ENCODE measurements at regions not wholly inside any gene's neighbourhood (a gene's known extent, or its start where the extent isn't known, plus 50 kb on each side); places are given as distances from the start of the nearest gene placed in this dataset.

GRCh38 chr11:130729678-130730300, 186.5 kb downstream of the SNX19 start:
- no peak for DNase-seq (ENCODE audit: low read depth)

GRCh38 chr11:130731401-130731800, 184.9 kb downstream of the SNX19 start:
- DNase-seq (ENCODE audit: low read depth), result no peak

- no peak for DNase-seq (ENCODE audit: low read depth)
These were observed 183.8 kb downstream of the SNX19 start for GRCh38 chr11:130732476-130732875.

- DNase-seq (ENCODE audit: low read depth), result peak; percentile 18
These were observed 179.0 kb downstream of the SNX19 start for GRCh38 chr11:130737041-130737830.

GRCh38 chr11:130737866-130738431, 178.3 kb downstream of the SNX19 start:
- no peak for DNase-seq (ENCODE audit: low read depth)

GRCh38 chr11:130738611-130739010, 177.7 kb downstream of the SNX19 start:
- DNase-seq (ENCODE audit: low read depth), result no peak

- no peak for DNase-seq (ENCODE audit: low read depth)
These were observed 175.5 kb downstream of the SNX19 start for GRCh38 chr11:130740819-130741218.

- no peak for DNase-seq (ENCODE audit: low read depth)
These were observed 171.5 kb downstream of the SNX19 start for GRCh38 chr11:130744794-130745193.

- no peak for DNase-seq (ENCODE audit: low read depth)
These were observed 167.1 kb downstream of the SNX19 start for GRCh38 chr11:130749216-130749615.

- DNase-seq (ENCODE audit: low read depth), result no peak
These were observed 155.7 kb downstream of the SNX19 start for GRCh38 chr11:130760515-130761125.

GRCh38 chr11:130761560-130762220, 154.6 kb downstream of the SNX19 start:
- no peak for DNase-seq (ENCODE audit: low read depth)

GRCh38 chr11:130762638-130763037, 153.6 kb downstream of the SNX19 start:
- no peak for DNase-seq (ENCODE audit: low read depth)

- DNase-seq (ENCODE audit: low read depth), result no peak
These were observed 152.9 kb downstream of the SNX19 start for GRCh38 chr11:130763087-130763980.

- DNase-seq (ENCODE audit: low read depth), result no peak
These were observed 150.9 kb downstream of the SNX19 start for GRCh38 chr11:130765406-130765805.

GRCh38 chr11:130765951-130766649, 150.2 kb downstream of the SNX19 start:
- no peak for DNase-seq (ENCODE audit: low read depth)

- DNase-seq (ENCODE audit: low read depth), result no peak
These were observed 149.4 kb downstream of the SNX19 start for GRCh38 chr11:130766650-130767565.

GRCh38 chr11:130769782-130770535, 146.3 kb downstream of the SNX19 start:
- no peak for DNase-seq (ENCODE audit: low read depth)

GRCh38 chr11:130771708-130772107, 144.6 kb downstream of the SNX19 start:
- no peak for DNase-seq (ENCODE audit: low read depth)

Data from HT1080 (cell line).